ENCODE measurements at regions not wholly inside any gene's neighbourhood (a gene's known extent, or its start where the extent isn't known, plus 50 kb on each side); places are given as distances from the start of the nearest gene placed in this dataset.

DNA sequence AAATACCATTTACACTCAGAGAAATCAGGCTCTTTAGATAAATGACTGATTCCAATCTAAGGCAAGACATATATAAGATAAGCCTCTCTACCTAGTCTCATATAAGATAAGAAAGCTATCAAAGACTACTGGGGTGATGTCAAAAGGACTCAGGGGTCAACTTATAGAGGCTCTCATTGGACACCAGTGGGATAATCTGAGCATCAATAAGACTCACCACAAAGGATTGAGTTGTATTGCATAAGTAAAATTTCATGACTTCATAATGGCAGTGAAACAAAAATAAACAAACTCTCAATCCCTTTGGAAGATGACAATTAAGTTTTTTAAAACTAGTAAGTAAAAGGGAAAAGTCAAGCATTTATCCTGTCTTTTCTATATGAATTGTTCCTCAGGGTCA, 317.8 kb downstream of the SHQ1 start:
- TF ChIP-seq, protein P1, sequence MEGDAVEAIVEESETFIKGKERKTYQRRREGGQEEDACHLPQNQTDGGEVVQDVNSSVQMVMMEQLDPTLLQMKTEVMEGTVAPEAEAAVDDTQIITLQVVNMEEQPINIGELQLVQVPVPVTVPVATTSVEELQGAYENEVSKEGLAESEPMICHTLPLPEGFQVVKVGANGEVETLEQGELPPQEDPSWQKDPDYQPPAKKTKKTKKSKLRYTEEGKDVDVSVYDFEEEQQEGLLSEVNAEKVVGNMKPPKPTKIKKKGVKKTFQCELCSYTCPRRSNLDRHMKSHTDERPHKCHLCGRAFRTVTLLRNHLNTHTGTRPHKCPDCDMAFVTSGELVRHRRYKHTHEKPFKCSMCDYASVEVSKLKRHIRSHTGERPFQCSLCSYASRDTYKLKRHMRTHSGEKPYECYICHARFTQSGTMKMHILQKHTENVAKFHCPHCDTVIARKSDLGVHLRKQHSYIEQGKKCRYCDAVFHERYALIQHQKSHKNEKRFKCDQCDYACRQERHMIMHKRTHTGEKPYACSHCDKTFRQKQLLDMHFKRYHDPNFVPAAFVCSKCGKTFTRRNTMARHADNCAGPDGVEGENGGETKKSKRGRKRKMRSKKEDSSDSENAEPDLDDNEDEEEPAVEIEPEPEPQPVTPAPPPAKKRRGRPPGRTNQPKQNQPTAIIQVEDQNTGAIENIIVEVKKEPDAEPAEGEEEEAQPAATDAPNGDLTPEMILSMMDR (IDR thresholded peaks at IDR 0.05), result no peak
- TF ChIP-seq RAD21 (IDR thresholded peaks at IDR 0.05; ENCODE audit: low read length) (no peak), CHD2 (IDR thresholded peaks at IDR 0.05; ENCODE audit: low read length, partially characterized antibody) (no peak), TAF1 (IDR thresholded peaks at IDR 0.05; ENCODE audit: borderline replicate concordance, low read depth, low read length) (no peak), SMC3 (IDR thresholded peaks at IDR 0.05; ENCODE audit: low read depth, low read length) (no peak), NFIC (IDR thresholded peaks at IDR 0.05; ENCODE audit: borderline replicate concordance) (no peak), SIN3A (IDR thresholded peaks at IDR 0.05; ENCODE audit: borderline replicate concordance, low read depth, low read length) (no peak)
